ENCODE measurements at regions not wholly inside any gene's neighbourhood (a gene's known extent, or its start where the extent isn't known, plus 50 kb on each side); places are given as distances from the start of the nearest gene placed in this dataset.

DNA sequence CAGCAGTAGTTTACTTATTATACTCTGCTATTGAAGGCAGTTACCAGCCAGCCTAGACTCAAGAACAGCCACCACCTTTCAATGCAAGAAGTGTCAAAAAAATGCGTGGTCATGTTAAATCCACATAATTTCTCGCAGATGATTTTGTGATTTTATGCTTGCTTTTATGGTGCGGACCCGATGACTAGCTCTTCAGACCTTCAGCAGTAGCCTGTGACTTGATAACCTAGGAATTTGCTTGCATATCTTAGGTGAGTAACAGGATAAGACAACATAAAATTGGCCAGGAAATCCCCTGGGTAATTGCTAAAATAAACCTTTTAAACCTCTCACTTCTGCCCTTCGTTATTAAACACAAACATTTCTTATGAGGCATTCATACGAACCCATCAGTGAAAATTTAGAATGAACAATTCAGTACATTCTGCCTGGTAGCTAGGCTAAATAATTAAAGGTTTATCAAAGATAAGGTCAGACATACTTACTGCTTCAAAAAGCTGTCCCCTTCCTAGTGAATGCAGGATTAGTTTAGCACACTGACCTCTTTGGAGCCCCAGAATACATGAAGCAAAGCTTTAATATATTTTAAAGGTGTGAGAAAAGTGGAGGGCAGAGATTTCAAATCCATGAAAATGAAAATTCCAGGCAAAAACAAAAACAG is 798.8 kb downstream of the OTOL1 start:
- no peak overlapping the region for H3K27ac Mint-ChIP-seq
- 0 out of 2 replicates have a peak, but pooled peaks cover 6% of the 10 kb centered on the region for H3K9me3 Mint-ChIP-seq
- no peak overlapping the region for H3K4me3 Mint-ChIP-seq
- no peaks in the 10 kb centered on the region for H3K27me3 Mint-ChIP-seq (ENCODE audit: low read depth)
- H3K36me3 Mint-ChIP-seq, result no peaks in the 10 kb centered on the region
- ChIA-PET CTCF (no interaction called here), POLR2A (no interaction called here)
- TF ChIP-seq MYBL2 (CRISPR knock-in tag; IDR thresholded peaks at IDR 0.05), result no peak
- no peak for TF ChIP-seq ZNF416 (CRISPR knock-in tag; IDR thresholded peaks at IDR 0.05)
- TF ChIP-seq SMAD3 (CRISPR knock-in tag; IDR thresholded peaks at IDR 0.05; ENCODE audit: borderline replicate concordance), result no peak
- TF ChIP-seq CDX4 (CRISPR knock-in tag; IDR thresholded peaks at IDR 0.05; ENCODE audit: borderline replicate concordance), result no peak
- H3K4me1 Mint-ChIP-seq, result peaks cover 5% of the 10 kb centered on the region; the same call in 1 of the 2 replicates
- no peak for ATAC-seq
- DNase-seq (ENCODE audit: low spot score), result no peak

- no peak overlapping the region for H3K4me3 Mint-ChIP-seq
- CTCF ChIA-PET, result no interaction called here
- H3K27me3 Mint-ChIP-seq (ENCODE audit: low read depth), result no peaks in the 10 kb centered on the region
- no peak for ATAC-seq
- H3K9me3 Mint-ChIP-seq, result peaks cover 1% of the 10 kb centered on the region; the same call in 1 of the 2 replicates
- TF ChIP-seq SMAD4 (CRISPR knock-in tag; IDR thresholded peaks at IDR 0.05) (no peak), NR2C2 (CRISPR knock-in tag; IDR thresholded peaks at IDR 0.05) (no peak), ZNF219 (CRISPR knock-in tag; IDR thresholded peaks at IDR 0.05; ENCODE audit: borderline replicate concordance) (no peak), CREM (CRISPR knock-in tag; IDR thresholded peaks at IDR 0.05) (no peak), TP53 (CRISPR knock-in tag; IDR thresholded peaks at IDR 0.05) (no peak), FOXK1 (CRISPR knock-in tag; IDR thresholded peaks at IDR 0.05) (no peak), NFYB (CRISPR knock-in tag; conservative IDR thresholded peaks at IDR 0.05; ENCODE audit: low read depth) (no peak), PRRX2 (CRISPR knock-in tag; IDR thresholded peaks at IDR 0.05) (no peak), AR (CRISPR knock-in tag; IDR thresholded peaks at IDR 0.05) (no peak), E2F4 (CRISPR knock-in tag; IDR thresholded peaks at IDR 0.05; ENCODE audit: borderline replicate concordance, low read depth) (no peak), FOXP1 (CRISPR knock-in tag; IDR thresholded peaks at IDR 0.05; ENCODE audit: borderline replicate concordance) (no peak), ZNF416 (CRISPR knock-in tag; IDR thresholded peaks at IDR 0.05) (no peak), ATF3 (CRISPR knock-in tag; conservative IDR thresholded peaks at IDR 0.05) (no peak)
- TF ChIP-seq, protein P1, sequence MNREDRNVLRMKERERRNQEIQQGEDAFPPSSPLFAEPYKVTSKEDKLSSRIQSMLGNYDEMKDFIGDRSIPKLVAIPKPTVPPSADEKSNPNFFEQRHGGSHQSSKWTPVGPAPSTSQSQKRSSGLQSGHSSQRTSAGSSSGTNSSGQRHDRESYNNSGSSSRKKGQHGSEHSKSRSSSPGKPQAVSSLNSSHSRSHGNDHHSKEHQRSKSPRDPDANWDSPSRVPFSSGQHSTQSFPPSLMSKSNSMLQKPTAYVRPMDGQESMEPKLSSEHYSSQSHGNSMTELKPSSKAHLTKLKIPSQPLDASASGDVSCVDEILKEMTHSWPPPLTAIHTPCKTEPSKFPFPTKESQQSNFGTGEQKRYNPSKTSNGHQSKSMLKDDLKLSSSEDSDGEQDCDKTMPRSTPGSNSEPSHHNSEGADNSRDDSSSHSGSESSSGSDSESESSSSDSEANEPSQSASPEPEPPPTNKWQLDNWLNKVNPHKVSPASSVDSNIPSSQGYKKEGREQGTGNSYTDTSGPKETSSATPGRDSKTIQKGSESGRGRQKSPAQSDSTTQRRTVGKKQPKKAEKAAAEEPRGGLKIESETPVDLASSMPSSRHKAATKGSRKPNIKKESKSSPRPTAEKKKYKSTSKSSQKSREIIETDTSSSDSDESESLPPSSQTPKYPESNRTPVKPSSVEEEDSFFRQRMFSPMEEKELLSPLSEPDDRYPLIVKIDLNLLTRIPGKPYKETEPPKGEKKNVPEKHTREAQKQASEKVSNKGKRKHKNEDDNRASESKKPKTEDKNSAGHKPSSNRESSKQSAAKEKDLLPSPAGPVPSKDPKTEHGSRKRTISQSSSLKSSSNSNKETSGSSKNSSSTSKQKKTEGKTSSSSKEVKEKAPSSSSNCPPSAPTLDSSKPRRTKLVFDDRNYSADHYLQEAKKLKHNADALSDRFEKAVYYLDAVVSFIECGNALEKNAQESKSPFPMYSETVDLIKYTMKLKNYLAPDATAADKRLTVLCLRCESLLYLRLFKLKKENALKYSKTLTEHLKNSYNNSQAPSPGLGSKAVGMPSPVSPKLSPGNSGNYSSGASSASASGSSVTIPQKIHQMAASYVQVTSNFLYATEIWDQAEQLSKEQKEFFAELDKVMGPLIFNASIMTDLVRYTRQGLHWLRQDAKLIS (CRISPR knock-in tag; IDR thresholded peaks at IDR 0.05; ENCODE audit: borderline replicate concordance), result no peak
- TF ChIP-seq, protein P2, sequence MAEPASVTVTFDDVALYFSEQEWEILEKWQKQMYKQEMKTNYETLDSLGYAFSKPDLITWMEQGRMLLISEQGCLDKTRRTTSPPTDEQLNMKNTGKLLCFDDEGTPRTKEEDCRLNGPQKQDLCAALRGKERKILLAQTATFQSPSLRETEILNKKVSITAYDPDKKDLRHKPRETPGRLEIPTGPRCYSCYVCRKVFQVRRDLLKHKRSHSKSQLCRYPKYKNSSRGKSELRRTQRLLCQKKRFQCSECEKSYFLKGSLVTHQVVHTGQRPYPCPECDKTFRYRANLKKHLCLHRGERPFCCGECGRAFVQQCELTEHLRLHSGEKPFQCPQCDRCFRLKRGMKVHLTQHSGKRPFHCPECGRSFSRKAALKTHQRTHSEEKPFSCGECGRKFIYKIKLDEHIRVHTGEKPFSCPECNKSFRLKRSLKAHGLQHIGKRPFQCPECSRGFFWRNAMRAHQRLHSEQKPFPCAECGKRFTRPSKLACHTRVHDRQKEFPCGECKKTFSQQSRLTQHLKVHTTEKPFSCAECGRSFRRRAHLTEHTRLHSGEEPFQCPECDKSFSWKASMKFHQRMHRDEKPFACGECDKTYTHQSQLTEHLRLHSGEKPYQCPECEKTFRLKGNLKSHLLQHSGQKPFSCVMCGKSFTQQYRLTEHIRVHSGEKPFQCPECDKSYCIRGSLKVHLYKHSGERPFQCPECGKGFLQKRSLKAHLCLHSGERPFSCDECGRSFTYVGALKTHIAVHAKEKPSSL (CRISPR knock-in tag; conservative IDR thresholded peaks at IDR 0.05), result no peak
- H3K4me1 Mint-ChIP-seq, result 0 out of 2 replicates have a peak, but pooled peaks cover 2% of the 10 kb centered on the region
- H3K36me3 Mint-ChIP-seq, result no peaks in the 10 kb centered on the region
- POLR2A ChIA-PET, result no interaction called here
- no peak for DNase-seq (ENCODE audit: low spot score)
- H3K27ac Mint-ChIP-seq, result no peak overlapping the region
These were observed 806.5 kb downstream of the OTOL1 start for GRCh38 chr3:162302983-162303624.

Data from WTC11 (cell line).